Type B pancreatic cell (in vitro differentiated cells): ENCODE measurements at regions not wholly inside any gene's neighbourhood (a gene's known extent, or its start where the extent isn't known, plus 50 kb on each side); places are given as distances from the start of the nearest gene placed in this dataset.

ENCODE experiments used
- DNase-seq: peaks from one replicate; pipeline ENCODE4 v3.0.0; 2021; ENCODE audit warnings: mixed read lengths; ENCODE audit not compliant: unreplicated experiment; ENCODE audit errors: extremely low spot score
- H3K27ac Mint-ChIP-seq: 2 replicates; pipeline ENCODE4 v1.8.0; 2021; ENCODE audit warnings: mild to moderate bottlenecking, mixed read lengths
- H3K27me3 Mint-ChIP-seq: 2 replicates; pipeline ENCODE4 v1.8.0; 2021; ENCODE audit warnings: mixed read lengths
- H3K36me3 Mint-ChIP-seq: 2 replicates; pipeline ENCODE4 v1.8.0; 2021; ENCODE audit warnings: mixed read lengths
- H3K4me1 Mint-ChIP-seq: one replicate; pipeline ENCODE4 v1.8.0; 2021; ENCODE audit warnings: mixed read lengths; ENCODE audit not compliant: unreplicated experiment
- H3K4me3 Mint-ChIP-seq: 2 replicates; pipeline ENCODE4 v1.8.0; 2021; ENCODE audit warnings: mild to moderate bottlenecking, mixed read lengths
- H3K9me3 Mint-ChIP-seq: 2 replicates; pipeline ENCODE4 v1.8.0; 2021; ENCODE audit warnings: mixed read lengths
- TF ChIP-seq, protein P1 (sequence below): fragments of 200-600 bp; sonication (generic); conservative IDR thresholded peaks from 2 replicates; pipeline ENCODE4 v1.5.0; 2021; ENCODE audit warnings: antibody characterized with exemption, mild to moderate bottlenecking

DNA sequence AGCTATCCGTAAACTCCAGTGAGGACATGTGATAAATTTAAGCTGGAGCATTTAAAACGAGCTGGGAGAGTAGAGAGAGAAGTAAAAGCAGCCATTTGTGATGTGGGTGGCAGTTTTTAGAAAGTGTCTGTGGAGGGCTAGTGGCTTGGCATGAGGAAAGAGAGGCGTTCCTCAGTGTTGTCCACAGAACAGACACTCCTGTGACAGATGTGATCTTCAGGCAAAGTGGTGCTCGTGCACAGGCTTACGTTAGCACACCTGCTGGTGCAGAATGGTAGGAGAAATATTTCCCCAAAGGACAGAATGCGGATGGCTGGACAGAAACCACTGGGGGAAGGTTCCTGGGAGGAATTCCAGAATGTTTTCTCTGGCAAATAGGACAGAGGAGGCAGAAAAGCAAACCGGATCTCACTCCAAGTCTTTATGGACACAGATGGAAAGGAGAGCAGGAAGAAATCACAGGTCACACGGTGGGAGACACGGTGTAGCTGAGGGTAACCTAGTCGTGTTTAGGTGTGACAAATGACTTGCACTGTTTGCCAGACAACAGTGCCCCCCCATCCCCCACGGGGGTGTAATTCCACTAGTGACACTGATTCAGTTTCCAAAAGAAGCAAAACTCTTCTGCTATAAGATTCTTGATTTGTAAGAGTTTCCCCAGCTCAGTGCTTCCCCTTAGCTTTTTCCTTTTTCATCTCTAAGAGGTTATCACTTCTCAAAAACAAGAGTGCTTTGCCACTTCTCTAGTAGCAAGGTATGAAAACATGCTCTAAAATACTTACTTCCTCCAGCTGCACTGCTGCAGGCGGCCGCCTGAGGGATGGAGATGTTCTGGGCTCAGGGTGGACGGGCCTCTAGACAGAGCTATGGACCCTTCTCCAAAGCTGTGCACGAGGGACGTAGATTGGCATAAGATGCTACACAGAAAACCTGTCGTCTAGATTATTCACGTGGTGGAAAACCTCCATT, 293.2 kb downstream of the QKI start:
- peaks cover 12% of the 10 kb centered on the region for H3K4me1 Mint-ChIP-seq
- no peak overlapping the region for H3K4me3 Mint-ChIP-seq
- H3K27ac Mint-ChIP-seq = no peak overlapping the region
- TF ChIP-seq, protein P1, sequence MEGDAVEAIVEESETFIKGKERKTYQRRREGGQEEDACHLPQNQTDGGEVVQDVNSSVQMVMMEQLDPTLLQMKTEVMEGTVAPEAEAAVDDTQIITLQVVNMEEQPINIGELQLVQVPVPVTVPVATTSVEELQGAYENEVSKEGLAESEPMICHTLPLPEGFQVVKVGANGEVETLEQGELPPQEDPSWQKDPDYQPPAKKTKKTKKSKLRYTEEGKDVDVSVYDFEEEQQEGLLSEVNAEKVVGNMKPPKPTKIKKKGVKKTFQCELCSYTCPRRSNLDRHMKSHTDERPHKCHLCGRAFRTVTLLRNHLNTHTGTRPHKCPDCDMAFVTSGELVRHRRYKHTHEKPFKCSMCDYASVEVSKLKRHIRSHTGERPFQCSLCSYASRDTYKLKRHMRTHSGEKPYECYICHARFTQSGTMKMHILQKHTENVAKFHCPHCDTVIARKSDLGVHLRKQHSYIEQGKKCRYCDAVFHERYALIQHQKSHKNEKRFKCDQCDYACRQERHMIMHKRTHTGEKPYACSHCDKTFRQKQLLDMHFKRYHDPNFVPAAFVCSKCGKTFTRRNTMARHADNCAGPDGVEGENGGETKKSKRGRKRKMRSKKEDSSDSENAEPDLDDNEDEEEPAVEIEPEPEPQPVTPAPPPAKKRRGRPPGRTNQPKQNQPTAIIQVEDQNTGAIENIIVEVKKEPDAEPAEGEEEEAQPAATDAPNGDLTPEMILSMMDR = peak; percentile 25
- no peaks in the 10 kb centered on the region for H3K36me3 Mint-ChIP-seq
- no peaks in the 10 kb centered on the region for H3K9me3 Mint-ChIP-seq
- no peak for DNase-seq
- peaks cover 2% of the 10 kb centered on the region for H3K27me3 Mint-ChIP-seq

DNA sequence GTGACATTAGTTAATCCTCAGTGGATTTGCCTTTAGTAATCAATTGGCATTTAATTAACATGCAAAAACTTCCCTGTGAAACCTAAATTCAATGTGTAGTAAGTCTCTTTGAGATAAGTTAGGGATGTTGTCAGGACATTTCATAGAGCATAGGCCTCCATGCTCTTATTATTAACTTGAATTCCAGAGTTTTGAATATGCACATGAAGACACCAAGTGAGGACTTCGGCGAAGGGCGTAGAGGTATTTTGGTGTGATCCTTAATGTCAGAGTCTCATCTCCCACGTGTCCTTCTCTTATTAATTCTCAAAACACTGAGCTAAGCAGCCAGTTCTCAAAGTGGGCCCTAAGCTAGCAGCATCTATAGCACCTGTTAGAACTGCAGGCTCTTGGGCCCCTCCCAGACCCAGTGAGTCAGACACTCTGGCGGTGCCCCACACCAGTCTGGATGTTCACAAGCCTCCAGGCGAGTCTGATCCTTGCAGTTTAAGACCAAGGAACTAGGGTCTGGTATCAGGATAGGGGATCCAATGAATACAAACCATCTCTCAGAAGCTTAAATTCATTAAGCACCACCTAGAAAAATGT, 292.1 kb downstream of the QKI start:
- Mint-ChIP-seq H3K27ac (no peak overlapping the region), H3K4me3 (no peak overlapping the region), H3K27me3 (peaks cover 6% of the 10 kb centered on the region), H3K4me1 (peaks cover 12% of the 10 kb centered on the region), H3K36me3 (no peaks in the 10 kb centered on the region), H3K9me3 (no peaks in the 10 kb centered on the region)
- TF ChIP-seq, protein P1 = no peak
- no peak for DNase-seq

DNA sequence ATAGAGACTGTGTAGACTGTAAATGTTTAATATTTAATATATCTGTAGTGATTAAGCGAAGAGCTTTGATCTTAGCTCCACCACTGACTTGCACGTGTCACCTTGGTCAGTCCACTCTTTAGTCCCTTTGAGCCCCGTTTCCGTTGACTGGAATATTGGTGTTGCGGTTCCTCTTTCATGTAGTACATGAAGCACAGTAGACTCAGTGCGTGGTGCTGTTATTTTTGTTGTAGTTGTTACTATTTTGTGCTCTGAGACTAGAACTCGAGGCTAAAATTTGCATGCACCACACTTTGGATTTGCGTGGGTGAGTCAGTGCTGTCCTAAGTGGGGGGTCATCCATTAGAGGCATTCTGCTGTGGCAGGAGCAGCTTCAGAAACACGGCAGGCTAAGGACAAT, 291.4 kb downstream of the QKI start:
- H3K36me3 Mint-ChIP-seq = no peaks in the 10 kb centered on the region
- H3K9me3 Mint-ChIP-seq = no peaks in the 10 kb centered on the region
- H3K4me3 Mint-ChIP-seq = no peak overlapping the region
- DNase-seq = no peak
- no peak overlapping the region for H3K27ac Mint-ChIP-seq
- H3K4me1 Mint-ChIP-seq = peaks cover 7% of the 10 kb centered on the region
- TF ChIP-seq, protein P1 = no peak
- H3K27me3 Mint-ChIP-seq = peaks cover 9% of the 10 kb centered on the region

DNA sequence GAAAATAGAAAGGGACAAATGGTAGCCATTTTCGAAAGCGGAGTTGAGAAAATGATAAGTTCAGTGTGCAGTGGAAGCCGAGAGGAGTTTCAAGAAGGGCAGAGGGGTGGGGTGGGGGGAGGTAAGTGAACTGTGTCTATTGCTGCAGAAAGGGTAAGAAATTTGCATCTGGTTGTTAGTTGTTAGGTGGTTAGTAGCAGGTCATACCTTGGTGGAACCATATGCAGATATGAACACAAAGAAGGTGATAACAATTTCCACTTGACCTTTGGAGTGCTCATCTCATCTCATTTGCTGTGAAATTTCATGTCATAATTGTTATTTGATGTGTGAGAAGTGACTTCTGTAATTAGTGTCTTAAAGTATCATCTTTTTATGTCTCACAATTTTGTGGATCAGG, 288.2 kb downstream of the QKI start:
- Mint-ChIP-seq H3K36me3 (no peaks in the 10 kb centered on the region), H3K4me3 (no peak overlapping the region), H3K4me1 (peaks cover 10% of the 10 kb centered on the region), H3K9me3 (no peaks in the 10 kb centered on the region), H3K27me3 (peaks cover 13% of the 10 kb centered on the region), H3K27ac (no peak overlapping the region)
- DNase-seq = no peak
- TF ChIP-seq, protein P1 = no peak

DNA sequence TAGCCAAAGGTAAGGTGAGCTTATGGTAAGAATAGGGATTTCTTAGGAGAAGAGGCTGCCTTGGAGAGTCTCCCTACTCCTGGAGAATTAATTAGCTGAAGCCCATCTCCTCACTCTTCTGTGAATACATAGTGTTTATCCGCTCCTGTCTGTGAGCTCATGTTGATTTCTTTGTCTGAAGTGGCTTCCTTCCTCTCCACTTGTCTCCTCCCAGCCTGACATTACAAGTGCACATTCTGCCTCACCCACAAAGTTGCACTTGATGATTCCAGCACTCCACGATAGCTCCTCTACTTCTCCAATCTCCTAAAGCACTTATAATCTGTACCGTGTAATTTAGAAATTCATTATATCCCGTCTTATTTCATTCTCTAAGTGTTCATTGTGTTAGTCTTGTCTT, 287.2 kb downstream of the QKI start:
- no peak for DNase-seq
- H3K27ac Mint-ChIP-seq = no peak overlapping the region
- H3K4me1 Mint-ChIP-seq = peaks cover 4% of the 10 kb centered on the region
- no peaks in the 10 kb centered on the region for H3K9me3 Mint-ChIP-seq
- no peaks in the 10 kb centered on the region for H3K36me3 Mint-ChIP-seq
- H3K27me3 Mint-ChIP-seq = peaks cover 10% of the 10 kb centered on the region
- TF ChIP-seq, protein P1 = no peak
- no peak overlapping the region for H3K4me3 Mint-ChIP-seq
